GM20000 (cell line): ENCODE measurements at regions not wholly inside any gene's neighbourhood (a gene's known extent, or its start where the extent isn't known, plus 50 kb on each side); places are given as distances from the start of the nearest gene placed in this dataset.
"Not testable (repeated sequence)": the region's sequence is repeated elsewhere in the genome, so short reads cannot be mapped to it uniquely, and the experiment has no call there.

Source experiments
- DNase-seq: peaks from one replicate; pipeline ENCODE4 v3.0.0; 2012; ENCODE audit warnings: low spot score
- TF ChIP-seq, protein P1 (sequence below): IDR thresholded peaks from 2 replicates; pipeline ENCODE4 v1.5.1; 2012; ENCODE audit warnings: mild to moderate bottlenecking, control low read depth; ENCODE audit errors: extremely low read depth, missing control alignments

DNA sequence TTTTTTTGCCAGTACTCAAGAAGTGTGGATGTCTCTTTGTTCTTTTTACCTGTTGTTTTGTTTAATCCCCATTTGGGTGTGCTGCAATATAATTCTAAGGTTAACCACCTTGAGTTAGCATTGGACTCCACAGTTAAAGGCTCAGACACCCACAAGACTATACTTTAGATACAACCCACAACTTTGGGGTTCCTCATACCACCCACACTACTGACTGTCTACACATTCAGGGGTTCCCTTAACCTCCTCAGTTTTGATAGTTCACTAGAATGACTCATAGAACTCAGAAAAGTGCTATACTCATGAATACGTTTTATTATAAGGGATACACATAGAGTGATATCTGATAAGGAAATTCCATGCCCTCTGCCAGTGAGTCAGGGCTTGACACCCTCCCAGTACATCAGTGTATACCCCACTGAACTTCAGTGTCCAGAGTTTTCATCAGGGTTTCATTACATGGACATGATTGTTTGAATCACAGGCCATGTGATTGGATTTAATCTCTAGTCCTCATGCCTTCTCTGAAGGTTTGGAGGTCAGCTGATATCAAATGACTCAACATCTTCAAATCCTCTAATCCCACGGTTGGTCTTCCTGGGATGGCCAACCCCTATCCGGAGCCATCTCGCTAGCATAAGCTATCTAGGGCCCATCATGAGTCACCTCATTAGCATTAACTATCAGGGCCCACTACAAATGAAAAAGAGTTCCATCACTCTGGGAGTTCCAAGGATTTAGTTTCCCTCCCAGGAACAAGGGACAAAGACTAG lies 357.7 kb upstream of the EMCN start:
- DNase-seq: no peak
- TF ChIP-seq, protein P1, sequence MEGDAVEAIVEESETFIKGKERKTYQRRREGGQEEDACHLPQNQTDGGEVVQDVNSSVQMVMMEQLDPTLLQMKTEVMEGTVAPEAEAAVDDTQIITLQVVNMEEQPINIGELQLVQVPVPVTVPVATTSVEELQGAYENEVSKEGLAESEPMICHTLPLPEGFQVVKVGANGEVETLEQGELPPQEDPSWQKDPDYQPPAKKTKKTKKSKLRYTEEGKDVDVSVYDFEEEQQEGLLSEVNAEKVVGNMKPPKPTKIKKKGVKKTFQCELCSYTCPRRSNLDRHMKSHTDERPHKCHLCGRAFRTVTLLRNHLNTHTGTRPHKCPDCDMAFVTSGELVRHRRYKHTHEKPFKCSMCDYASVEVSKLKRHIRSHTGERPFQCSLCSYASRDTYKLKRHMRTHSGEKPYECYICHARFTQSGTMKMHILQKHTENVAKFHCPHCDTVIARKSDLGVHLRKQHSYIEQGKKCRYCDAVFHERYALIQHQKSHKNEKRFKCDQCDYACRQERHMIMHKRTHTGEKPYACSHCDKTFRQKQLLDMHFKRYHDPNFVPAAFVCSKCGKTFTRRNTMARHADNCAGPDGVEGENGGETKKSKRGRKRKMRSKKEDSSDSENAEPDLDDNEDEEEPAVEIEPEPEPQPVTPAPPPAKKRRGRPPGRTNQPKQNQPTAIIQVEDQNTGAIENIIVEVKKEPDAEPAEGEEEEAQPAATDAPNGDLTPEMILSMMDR: no peak

GRCh38 chr4:100872811-100873210 lies 355.0 kb upstream of the EMCN start:
- TF ChIP-seq, protein P1: no peak
- no peak for DNase-seq

GRCh38 chr4:100870940-100871772 lies 353.3 kb upstream of the EMCN start:
- TF ChIP-seq, protein P1: no peak
- no peak for DNase-seq

DNA sequence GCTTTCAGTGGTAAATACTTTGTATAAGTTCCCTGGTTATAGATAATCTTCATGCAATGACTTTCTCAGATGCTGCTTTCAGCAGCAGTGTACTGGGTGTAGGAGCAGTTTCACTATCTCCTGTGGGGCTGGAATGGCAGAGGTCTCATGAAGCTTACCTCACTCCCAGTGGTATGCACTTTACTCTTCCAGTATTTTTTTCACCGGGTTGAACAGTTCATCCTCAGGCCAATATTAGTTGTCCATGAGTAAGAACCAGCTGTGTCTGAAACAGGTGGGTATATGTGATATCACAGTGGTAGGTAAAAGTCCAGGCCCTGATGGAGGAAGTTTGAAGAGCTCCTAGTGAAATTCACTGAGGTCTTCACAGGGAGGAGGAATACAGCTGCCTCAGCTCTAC lies 351.5 kb upstream of the EMCN start:
- no peak for DNase-seq

DNA sequence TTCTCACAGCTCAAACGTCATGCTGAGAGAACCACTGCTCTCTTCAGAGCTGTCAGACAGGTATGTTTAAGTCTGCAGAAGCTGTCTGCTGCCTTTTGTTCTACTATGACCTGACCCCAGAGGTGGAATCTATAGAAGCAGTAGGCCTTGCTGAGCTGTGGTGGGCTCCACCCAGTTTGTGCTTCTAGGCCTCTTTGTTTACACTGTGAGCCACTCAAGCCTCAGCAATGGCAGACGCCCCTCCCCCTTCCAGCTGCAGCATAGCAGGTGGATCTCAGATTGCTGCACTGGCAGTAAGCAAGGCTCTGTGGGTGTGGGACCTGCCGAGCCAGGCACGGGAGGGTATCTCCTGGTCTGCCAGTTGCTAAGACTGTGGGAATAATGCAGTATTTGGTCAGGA lies 350.5 kb upstream of the EMCN start:
- DNase-seq: not testable (repeated sequence)

More for the DNA sequence above, 351.5 kb upstream of the EMCN start:
- TF ChIP-seq, protein P1: no peak

- TF ChIP-seq, protein P1: no peak
- no peak for DNase-seq
Observed at GRCh38 chr4:100852326-100852725, 334.5 kb upstream of the EMCN start.

DNA sequence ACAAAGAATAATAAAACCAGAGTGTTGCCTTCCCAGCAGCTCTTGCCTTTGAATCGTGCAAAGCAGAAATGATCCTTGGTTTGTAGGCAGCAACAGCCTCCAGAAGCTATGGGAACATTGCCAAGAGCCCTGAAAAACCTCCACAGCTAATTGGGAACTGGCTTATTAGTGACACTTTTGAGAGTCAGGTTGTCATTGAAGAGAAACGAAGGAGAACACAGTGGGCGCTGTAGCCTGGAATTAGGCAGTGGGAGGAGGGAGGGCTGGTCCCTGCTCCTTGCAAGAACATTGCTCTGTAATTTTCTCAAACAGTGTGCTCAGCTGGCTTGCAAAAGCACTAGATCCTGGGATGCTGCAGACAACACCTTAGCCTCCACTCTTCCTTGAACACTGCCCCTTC lies 331.5 kb upstream of the EMCN start:
- DNase-seq: no peak
- TF ChIP-seq, protein P1: no peak
